GM18511 (cell line): ENCODE measurements at regions not wholly inside any gene's neighbourhood (a gene's known extent, or its start where the extent isn't known, plus 50 kb on each side); places are given as distances from the start of the nearest gene placed in this dataset.

Experiments
- ATAC-seq: cut with Tn5 transposase; IDR thresholded peaks from one replicate; pipeline ENCODE4 v1.9.1; 2021; ENCODE audit warnings: mild to moderate bottlenecking, moderate library complexity; ENCODE audit not compliant: unreplicated experiment

GRCh38 chr11:30089921-30090320, 73.1 kb upstream of the KCNA4 start:
- ATAC-seq = no peak

GRCh38 chr11:30091246-30091645, 74.4 kb upstream of the KCNA4 start:
- no peak for ATAC-seq

- ATAC-seq = no peak
Observed at GRCh38 chr11:30091737-30092136, 74.9 kb upstream of the KCNA4 start.

- no peak for ATAC-seq
Observed at GRCh38 chr11:30092518-30092917, 75.7 kb upstream of the KCNA4 start.

- ATAC-seq = no peak
Observed at GRCh38 chr11:30100495-30100894, 83.7 kb upstream of the KCNA4 start.

- no peak for ATAC-seq
Observed at GRCh38 chr11:30106222-30107181, 89.7 kb upstream of the KCNA4 start.

- ATAC-seq = no peak
Observed at GRCh38 chr11:30107899-30108298, 91.1 kb upstream of the KCNA4 start.

- ATAC-seq = no peak
Observed at GRCh38 chr11:30109774-30110173, 92.9 kb upstream of the KCNA4 start.

GRCh38 chr11:30110691-30111090, 93.9 kb upstream of the KCNA4 start:
- ATAC-seq = no peak

- ATAC-seq = no peak
Observed at GRCh38 chr11:30111786-30112185, 95.0 kb upstream of the KCNA4 start.

GRCh38 chr11:30113326-30113898, 96.6 kb upstream of the KCNA4 start:
- ATAC-seq = no peak

- no peak for ATAC-seq
Observed at GRCh38 chr11:30116512-30116911, 99.7 kb upstream of the KCNA4 start.

GRCh38 chr11:30120045-30120589, 103.3 kb upstream of the KCNA4 start:
- ATAC-seq = no peak

- ATAC-seq = no peak
Observed at GRCh38 chr11:30125456-30125855, 105.4 kb upstream of the FSHB start.

GRCh38 chr11:30128269-30128932, 102.4 kb upstream of the FSHB start:
- peak; percentile 63 for ATAC-seq

- ATAC-seq = no peak
Observed at GRCh38 chr11:30131535-30131934, 99.3 kb upstream of the FSHB start.

GRCh38 chr11:30133281-30133680, 97.5 kb upstream of the FSHB start:
- ATAC-seq = no peak

- peak; percentile 90 for ATAC-seq
Observed at GRCh38 chr11:30143098-30143705, 87.6 kb upstream of the FSHB start.

- ATAC-seq = no peak
Observed at GRCh38 chr11:30147293-30147692, 83.5 kb upstream of the FSHB start.

GRCh38 chr11:30149998-30150397, 80.8 kb upstream of the FSHB start:
- no peak for ATAC-seq

GRCh38 chr11:30150425-30150824, 80.4 kb upstream of the FSHB start:
- no peak for ATAC-seq
